PC-3 (cell line): ENCODE measurements at regions not wholly inside any gene's neighbourhood (a gene's known extent, or its start where the extent isn't known, plus 50 kb on each side); places are given as distances from the start of the nearest gene placed in this dataset.

Experiments
- ATAC-seq: fragments of 200-7000 bp; cut with Tn5 transposase; 2 replicates; pipeline ENCODE4 v1.9.1; 2020; ENCODE audit warnings: mild to moderate bottlenecking, moderate library complexity
- BruUV-seq: library from RNA; stranded (reverse); fragments of 400-500 nt; replicated peaks from 2 replicates; lab custom pipeline; 2021; lab: Mats Ljungman, UMichigan
- CTCF ChIA-PET: fragments of 300-600 bp; sonication (Branson Sonifier 250); formaldehyde crosslinking; loops from one replicate; lab custom pipeline; 2022; ENCODE audit warnings: antibody characterized with exemption; lab: Charles Lee
- POLR2A ChIA-PET: fragments of 300-600 bp; sonication (Branson Sonifier 250); formaldehyde crosslinking; loops from one replicate; lab custom pipeline; 2022; ENCODE audit warnings: antibody characterized with exemption; ENCODE audit not compliant: unreplicated experiment; lab: Charles Lee
- DNase-seq: peaks from one replicate; pipeline ENCODE4 v3.0.0-alpha.2; 2015
- H2AFZ ChIP-seq: fragments of 300-600 bp; sonication (generic); 2 replicates; pipeline ENCODE4 v1.6.0; 2016; ENCODE audit warnings: antibody characterized with exemption, low read length
- H3F3A ChIP-seq: fragments of 300-600 bp; sonication (generic); one replicate; pipeline ENCODE4 v1.6.0; 2017; ENCODE audit warnings: antibody characterized with exemption, low read length, control low read depth, mild to moderate bottlenecking; ENCODE audit not compliant: unreplicated experiment
- H3K27ac ChIP-seq: fragments of 300-600 bp; sonication (generic); 2 replicates; pipeline ENCODE4 v1.5.1; 2016; ENCODE audit warnings: mild to moderate bottlenecking, low read length
- H3K27me3 ChIP-seq: fragments of 300-600 bp; sonication (generic); 2 replicates; pipeline ENCODE4 v1.6.1; 2016; ENCODE audit warnings: low read length, mixed read lengths
- H3K36me3 ChIP-seq: fragments of 300-600 bp; sonication (generic); 2 replicates; pipeline ENCODE4 v1.6.1; 2016; ENCODE audit warnings: low read depth, mixed run types, low read length, mixed read lengths
- H3K4me1 ChIP-seq: fragments of 300-600 bp; sonication (generic); 2 replicates; pipeline ENCODE4 v1.5.1; 2016; ENCODE audit warnings: low read length; ENCODE audit not compliant: insufficient read depth
- H3K4me2 ChIP-seq: fragments of 300-600 bp; sonication (generic); 2 replicates; pipeline ENCODE4 v1.6.0; 2016; ENCODE audit warnings: low read length
- H3K4me3 ChIP-seq: fragments of 300-600 bp; sonication (generic); 2 replicates; pipeline ENCODE4 v1.5.1; 2016; ENCODE audit warnings: mild to moderate bottlenecking, low read length, mixed read lengths
- H3K79me2 ChIP-seq: fragments of 300-600 bp; sonication (generic); 2 replicates; pipeline ENCODE4 v1.6.1; 2017; ENCODE audit warnings: low read length, mixed read lengths
- H3K9ac ChIP-seq: fragments of 300-600 bp; sonication (generic); 2 replicates; pipeline ENCODE4 v1.6.0; 2016; ENCODE audit warnings: mild to moderate bottlenecking, low read length
- H3K9me2 ChIP-seq: fragments of 300-600 bp; sonication (generic); replicated peaks from 2 replicates; pipeline ENCODE4 v1.6.1; 2016; ENCODE audit warnings: mixed run types, low read length, mixed read lengths
- H3K9me3 ChIP-seq: fragments of 300-600 bp; sonication (generic); 2 replicates; pipeline ENCODE4 v1.6.1; 2016; ENCODE audit warnings: low read length, mixed read lengths
- H4K20me1 ChIP-seq: fragments of 300-600 bp; sonication (generic); 2 replicates; pipeline ENCODE4 v1.6.1; 2016; ENCODE audit warnings: low read length, mixed read lengths
- EZH2 ChIP-seq: fragments of 300-600 bp; sonication (generic); IDR thresholded peaks from one replicate; pipeline ENCODE4 v1.6.1; 2017; ENCODE audit warnings: antibody characterized with exemption, mild to moderate bottlenecking, low read length; ENCODE audit not compliant: unreplicated experiment
- EZH2phosphoT487 ChIP-seq: fragments of 300-600 bp; sonication (generic); IDR thresholded peaks from 2 replicates; pipeline ENCODE4 v1.6.1; 2018; ENCODE audit warnings: mild to moderate bottlenecking, antibody characterized with exemption, low read length, borderline replicate concordance
- intact Hi-C: fragments of 100-400 bp; cut with micrococcal nuclease; formaldehyde crosslinking; loops from 2 replicates; pipeline ENCODE4 v1.9.0; 2023
- TF ChIP-seq, protein P1 (sequence below): fragments of 300-600 bp; sonication (generic); conservative IDR thresholded peaks from 2 replicates; pipeline ENCODE4 v1.5.1; 2017; ENCODE audit warnings: antibody characterized with exemption, low read depth, mild to moderate bottlenecking, low read length

DNA sequence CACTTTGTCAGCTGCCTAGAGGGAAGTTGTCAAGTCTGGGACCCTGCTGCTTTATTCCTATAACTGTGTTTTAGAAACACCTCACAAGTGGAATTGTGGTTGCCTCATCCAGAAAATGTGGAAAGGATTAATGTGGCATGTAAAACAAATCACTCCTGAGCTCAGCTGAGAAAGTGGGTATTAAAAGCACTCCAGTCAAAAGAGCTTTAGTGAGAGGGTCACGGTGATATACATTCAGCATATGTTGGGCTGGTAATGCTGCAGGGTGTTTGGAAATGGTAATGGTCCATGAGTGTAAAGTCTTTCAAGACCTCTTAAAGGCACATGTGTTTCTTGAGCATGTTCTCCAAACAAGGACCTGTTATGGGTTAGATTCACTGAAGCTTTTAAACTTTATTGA lies 318.2 kb upstream of the MEOX2 start:
- no peaks in the 10 kb centered on the region for H3K36me3 ChIP-seq
- TF ChIP-seq EZH2phosphoT487: no peak
- TF ChIP-seq, protein P1, sequence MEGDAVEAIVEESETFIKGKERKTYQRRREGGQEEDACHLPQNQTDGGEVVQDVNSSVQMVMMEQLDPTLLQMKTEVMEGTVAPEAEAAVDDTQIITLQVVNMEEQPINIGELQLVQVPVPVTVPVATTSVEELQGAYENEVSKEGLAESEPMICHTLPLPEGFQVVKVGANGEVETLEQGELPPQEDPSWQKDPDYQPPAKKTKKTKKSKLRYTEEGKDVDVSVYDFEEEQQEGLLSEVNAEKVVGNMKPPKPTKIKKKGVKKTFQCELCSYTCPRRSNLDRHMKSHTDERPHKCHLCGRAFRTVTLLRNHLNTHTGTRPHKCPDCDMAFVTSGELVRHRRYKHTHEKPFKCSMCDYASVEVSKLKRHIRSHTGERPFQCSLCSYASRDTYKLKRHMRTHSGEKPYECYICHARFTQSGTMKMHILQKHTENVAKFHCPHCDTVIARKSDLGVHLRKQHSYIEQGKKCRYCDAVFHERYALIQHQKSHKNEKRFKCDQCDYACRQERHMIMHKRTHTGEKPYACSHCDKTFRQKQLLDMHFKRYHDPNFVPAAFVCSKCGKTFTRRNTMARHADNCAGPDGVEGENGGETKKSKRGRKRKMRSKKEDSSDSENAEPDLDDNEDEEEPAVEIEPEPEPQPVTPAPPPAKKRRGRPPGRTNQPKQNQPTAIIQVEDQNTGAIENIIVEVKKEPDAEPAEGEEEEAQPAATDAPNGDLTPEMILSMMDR: no peak
- no peak for TF ChIP-seq EZH2
- intact Hi-C loops: no loop called here
- no peak overlapping the region for H2AFZ ChIP-seq
- H3K79me2 ChIP-seq: no peaks in the 10 kb centered on the region
- ATAC-seq: no peak
- H3K4me3 ChIP-seq: no peak overlapping the region
- no peaks in the 10 kb centered on the region for H3F3A ChIP-seq
- no peaks in the 10 kb centered on the region for H3K27me3 ChIP-seq
- POLR2A ChIA-PET: interaction anchor here (0.6 kb wide), 1 partner anchor 172 kb away, joined by 10 read pairs; no protein-coding TSS in a partner anchor
- H3K27ac ChIP-seq: no peak overlapping the region
- no peak overlapping the region for H3K4me2 ChIP-seq
- H3K9me2 ChIP-seq: no peaks in the 10 kb centered on the region
- H3K9ac ChIP-seq: no peak overlapping the region
- H3K4me1 ChIP-seq: no peaks in the 10 kb centered on the region
- H3K9me3 ChIP-seq: no peaks in the 10 kb centered on the region
- no peak for DNase-seq
- no TSS peak for BruUV-seq
- CTCF ChIA-PET: no interaction called here
- no peaks in the 10 kb centered on the region for H4K20me1 ChIP-seq

DNA sequence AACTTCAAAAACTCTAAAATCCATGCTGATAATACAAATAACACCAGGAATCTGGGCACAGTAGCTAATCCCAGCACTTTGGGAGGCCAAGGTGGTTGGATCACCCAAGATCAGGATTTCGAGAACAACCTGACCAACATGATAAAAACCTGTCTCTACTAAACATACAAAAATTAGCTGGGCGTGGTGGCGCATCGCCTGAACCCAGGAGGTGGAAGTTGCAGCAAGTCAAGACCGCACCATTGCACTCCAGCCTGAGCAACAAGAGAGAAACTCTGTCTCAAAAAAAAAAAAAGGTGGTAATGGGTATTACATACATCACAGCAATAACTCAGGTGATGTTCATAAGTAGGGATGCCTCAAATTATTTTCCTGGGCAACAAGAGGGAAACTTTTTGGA lies 315.0 kb upstream of the MEOX2 start:
- intact Hi-C loops: no loop called here
- no TSS peak for BruUV-seq
- Histone ChIP-seq H3K9me2 (no peaks in the 10 kb centered on the region), H4K20me1 (no peaks in the 10 kb centered on the region), H3K4me1 (no peaks in the 10 kb centered on the region), H3K4me2 (no peak overlapping the region), H3K27me3 (no peaks in the 10 kb centered on the region), H3K9me3 (no peaks in the 10 kb centered on the region), H3K36me3 (no peaks in the 10 kb centered on the region), H3K9ac (no peak overlapping the region), H3K4me3 (no peak overlapping the region), H3K27ac (no peak overlapping the region), H3F3A (no peaks in the 10 kb centered on the region), H2AFZ (no peak overlapping the region), H3K79me2 (no peaks in the 10 kb centered on the region)
- TF ChIP-seq EZH2phosphoT487 (no peak), EZH2 (no peak)
- TF ChIP-seq, protein P1: no peak
- POLR2A ChIA-PET: no interaction called here
- CTCF ChIA-PET: no interaction called here
- DNase-seq (no peak), ATAC-seq (no peak)

DNA sequence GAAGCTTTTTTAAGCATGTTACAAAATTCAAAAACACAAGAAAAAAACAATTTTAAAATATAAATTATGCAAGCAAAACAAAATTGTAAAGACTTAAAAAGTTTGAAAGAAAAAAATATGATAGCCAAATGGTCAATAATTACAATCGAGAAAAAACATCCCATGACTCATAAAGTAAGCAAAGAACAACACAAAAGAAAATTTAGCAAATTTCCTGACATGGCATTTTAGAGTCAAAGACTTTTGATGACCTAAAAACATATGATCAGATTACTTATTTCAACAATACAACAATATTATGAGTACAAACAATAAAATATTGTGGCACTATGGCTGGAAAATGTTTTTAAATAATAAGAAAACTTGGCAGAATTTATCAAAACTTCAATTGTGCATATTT lies 312.1 kb upstream of the MEOX2 start:
- H4K20me1 ChIP-seq: no peaks in the 10 kb centered on the region
- H3K27me3 ChIP-seq: no peaks in the 10 kb centered on the region
- H3K4me2 ChIP-seq: no peak overlapping the region
- ChIA-PET CTCF (no interaction called here), POLR2A (no interaction called here)
- intact Hi-C loops: no loop called here
- no peaks in the 10 kb centered on the region for H3F3A ChIP-seq
- H2AFZ ChIP-seq: no peak overlapping the region
- TF ChIP-seq, protein P1: no peak
- TF ChIP-seq EZH2phosphoT487: no peak
- no peaks in the 10 kb centered on the region for H3K9me3 ChIP-seq
- ATAC-seq (no peak), DNase-seq (peak; percentile 3)
- H3K79me2 ChIP-seq: no peaks in the 10 kb centered on the region
- BruUV-seq: no TSS peak
- H3K27ac ChIP-seq: no peak overlapping the region
- H3K9ac ChIP-seq: no peak overlapping the region
- H3K9me2 ChIP-seq: no peaks in the 10 kb centered on the region
- H3K4me1 ChIP-seq: no peaks in the 10 kb centered on the region
- H3K36me3 ChIP-seq: no peaks in the 10 kb centered on the region
- H3K4me3 ChIP-seq: no peak overlapping the region
